ENCODE measurements at regions not wholly inside any gene's neighbourhood (a gene's known extent, or its start where the extent isn't known, plus 50 kb on each side); places are given as distances from the start of the nearest gene placed in this dataset.
"Not testable (repeated sequence)": the region's sequence is repeated elsewhere in the genome, so short reads cannot be mapped to it uniquely, and the experiment has no call there.

GRCh38 chr1:83142802-83143201 lies 856.1 kb downstream of the TTLL7 start:
- H3K4me3 ChIP-seq (ENCODE audit: low read depth, low read length); DNase-seq (ENCODE audit: low read depth): not testable (repeated sequence)

GRCh38 chr1:83135524-83136157 lies 863.3 kb downstream of the TTLL7 start:
- not testable (repeated sequence) for DNase-seq (ENCODE audit: low read depth); H3K4me3 ChIP-seq (ENCODE audit: low read depth, low read length)

GRCh38 chr1:83134322-83135014 lies 864.5 kb downstream of the TTLL7 start:
- DNase-seq (ENCODE audit: low read depth); H3K4me3 ChIP-seq (ENCODE audit: low read depth, low read length): not testable (repeated sequence)

- no peak for TF ChIP-seq MAX (IDR thresholded peaks at IDR 0.05; ENCODE audit: low read depth, low read length)
- no peak overlapping the region for H3K4me3 ChIP-seq (ENCODE audit: low read depth, low read length)
- no peak for DNase-seq (ENCODE audit: low read depth)
These were observed 867.3 kb downstream of the TTLL7 start for GRCh38 chr1:83131692-83131955.

- no peak for DNase-seq (ENCODE audit: low read depth)
- no peak overlapping the region for H3K4me3 ChIP-seq (ENCODE audit: low read depth, low read length)
- TF ChIP-seq MYC (IDR thresholded peaks at IDR 0.05; ENCODE audit: low read depth, low read length) = no peak
- TF ChIP-seq CTCF (IDR thresholded peaks at IDR 0.05; ENCODE audit: low read depth, low read length) = no peak
- no peak for TF ChIP-seq POLR2A (IDR thresholded peaks at IDR 0.05; ENCODE audit: extremely low read depth, insufficient read length)
- no peak for TF ChIP-seq MAX (IDR thresholded peaks at IDR 0.05; ENCODE audit: low read depth, low read length)
These were observed 867.8 kb downstream of the TTLL7 start for GRCh38 chr1:83130886-83131691.

- no peak for DNase-seq (ENCODE audit: low read depth)
- no peak overlapping the region for H3K4me3 ChIP-seq (ENCODE audit: low read depth, low read length)
- TF ChIP-seq MYC (IDR thresholded peaks at IDR 0.05; ENCODE audit: low read depth, low read length) (no peak), POLR2A (IDR thresholded peaks at IDR 0.05; ENCODE audit: extremely low read depth, insufficient read length) (no peak), MAX (IDR thresholded peaks at IDR 0.05; ENCODE audit: low read depth, low read length) (no peak), CTCF (IDR thresholded peaks at IDR 0.05; ENCODE audit: low read depth, low read length) (no peak)
These were observed 869.8 kb downstream of the TTLL7 start for GRCh38 chr1:83129107-83129506.

- no peak for DNase-seq (ENCODE audit: low read depth)
- no peak overlapping the region for H3K4me3 ChIP-seq (ENCODE audit: low read depth, low read length)
- no peak for TF ChIP-seq POLR2A (IDR thresholded peaks at IDR 0.05; ENCODE audit: extremely low read depth, insufficient read length)
- TF ChIP-seq MAX (IDR thresholded peaks at IDR 0.05; ENCODE audit: low read depth, low read length) = no peak
- TF ChIP-seq CTCF (IDR thresholded peaks at IDR 0.05; ENCODE audit: low read depth, low read length) = no peak
- no peak for TF ChIP-seq MYC (IDR thresholded peaks at IDR 0.05; ENCODE audit: low read depth, low read length)
These were observed 873.5 kb downstream of the TTLL7 start for GRCh38 chr1:83125456-83125855.

- no peak overlapping the region for H3K4me3 ChIP-seq (ENCODE audit: low read depth, low read length)
- TF ChIP-seq POLR2A (IDR thresholded peaks at IDR 0.05; ENCODE audit: extremely low read depth, insufficient read length) (no peak), MYC (IDR thresholded peaks at IDR 0.05; ENCODE audit: low read depth, low read length) (no peak), MAX (IDR thresholded peaks at IDR 0.05; ENCODE audit: low read depth, low read length) (no peak), CTCF (IDR thresholded peaks at IDR 0.05; ENCODE audit: low read depth, low read length) (no peak)
- no peak for DNase-seq (ENCODE audit: low read depth)
These were observed 875.9 kb downstream of the TTLL7 start for GRCh38 chr1:83123019-83123418.

Measured in NB4 (cell line).